NCI-H748 (cell line): ENCODE measurements at regions not wholly inside any gene's neighbourhood (a gene's known extent, or its start where the extent isn't known, plus 50 kb on each side); places are given as distances from the start of the nearest gene placed in this dataset.
"Not testable (repeated sequence)": the region's sequence is repeated elsewhere in the genome, so short reads cannot be mapped to it uniquely, and the experiment has no call there.

ENCODE experiments used
- DNase-seq: peaks from one replicate; lab custom pipeline; 2025; ENCODE audit not compliant: unreplicated experiment; lab: John Stamatoyannopoulos, UW

DNA sequence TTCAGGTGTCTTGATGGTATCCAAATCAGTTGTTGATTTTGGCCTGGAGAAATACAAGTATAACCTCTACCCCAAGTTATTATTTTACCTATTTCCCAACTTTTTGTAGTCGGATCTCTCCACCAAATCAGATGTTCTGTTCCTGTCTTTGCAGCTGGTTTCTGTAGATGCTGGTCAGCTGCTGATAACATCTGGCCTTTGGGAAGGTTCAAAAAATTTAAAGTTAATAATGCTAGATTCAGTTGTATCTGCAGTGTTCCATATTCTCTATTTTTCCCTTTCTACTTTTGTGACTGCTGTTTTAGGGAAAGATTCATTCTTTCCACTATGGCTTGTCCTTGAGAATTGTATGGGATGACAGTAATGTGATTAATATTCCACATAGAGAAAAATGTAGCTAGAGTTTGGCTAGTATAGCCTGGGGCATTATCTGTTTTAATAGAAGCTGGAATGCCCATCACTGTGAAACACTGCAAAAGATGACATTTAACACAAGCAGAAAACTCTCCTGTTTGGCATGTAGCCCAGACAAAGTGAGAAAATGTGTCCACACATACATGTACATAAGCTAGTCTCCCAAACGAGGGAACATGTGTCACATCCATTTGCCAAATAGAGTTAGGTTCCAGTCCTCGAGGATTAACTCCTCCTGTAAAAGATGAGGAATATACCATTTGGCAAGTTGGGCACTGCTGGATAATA, 99.2 kb downstream of the ZNF100 start:
- DNase-seq: not testable (repeated sequence)

DNA sequence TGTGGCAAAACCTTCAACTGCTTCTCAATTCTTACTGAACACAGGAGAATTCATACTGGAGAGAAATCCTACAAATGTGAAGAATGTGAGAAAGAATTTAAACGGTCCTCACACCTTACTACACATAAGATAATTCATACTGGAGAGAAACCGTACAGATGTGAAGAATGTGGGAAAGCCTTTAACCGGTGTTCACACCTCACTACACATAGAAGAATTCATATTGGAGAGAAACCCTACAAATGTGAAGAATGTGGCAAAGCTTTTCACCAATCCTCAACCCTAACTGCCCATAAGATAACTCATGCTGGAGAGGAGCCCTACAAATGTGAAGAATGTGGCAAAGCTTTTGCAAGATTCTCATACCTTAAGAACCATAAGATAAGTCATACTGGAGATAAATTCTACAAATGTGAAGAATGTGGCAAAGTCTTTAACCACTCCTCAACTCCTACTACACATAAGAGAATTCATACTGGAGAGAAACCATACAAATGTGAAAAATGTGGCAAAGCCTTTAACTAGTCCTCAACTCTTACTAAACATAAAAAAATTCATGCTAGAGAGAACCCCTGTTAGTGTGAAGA, 111.7 kb downstream of the ZNF100 start:
- DNase-seq: no peak

DNA sequence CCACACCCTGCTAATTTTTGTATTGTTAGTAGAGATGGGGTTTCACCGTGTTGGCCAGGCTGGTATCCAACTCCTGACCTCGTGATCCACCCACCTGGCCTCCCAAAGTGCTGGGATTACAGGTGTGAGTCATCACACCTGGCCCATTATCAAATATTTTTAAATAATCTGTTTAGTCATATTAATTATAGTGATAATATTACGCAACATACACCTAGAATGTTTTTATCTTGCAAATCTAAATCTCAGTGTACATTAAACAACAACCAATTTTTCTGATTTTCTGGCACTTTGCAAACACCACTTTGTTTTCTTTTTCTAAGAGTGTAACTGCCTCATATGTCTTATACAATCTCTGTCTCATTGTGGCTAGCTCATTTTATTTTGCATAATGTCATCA, 115.9 kb downstream of the ZNF100 start:
- not testable (repeated sequence) for DNase-seq

DNA sequence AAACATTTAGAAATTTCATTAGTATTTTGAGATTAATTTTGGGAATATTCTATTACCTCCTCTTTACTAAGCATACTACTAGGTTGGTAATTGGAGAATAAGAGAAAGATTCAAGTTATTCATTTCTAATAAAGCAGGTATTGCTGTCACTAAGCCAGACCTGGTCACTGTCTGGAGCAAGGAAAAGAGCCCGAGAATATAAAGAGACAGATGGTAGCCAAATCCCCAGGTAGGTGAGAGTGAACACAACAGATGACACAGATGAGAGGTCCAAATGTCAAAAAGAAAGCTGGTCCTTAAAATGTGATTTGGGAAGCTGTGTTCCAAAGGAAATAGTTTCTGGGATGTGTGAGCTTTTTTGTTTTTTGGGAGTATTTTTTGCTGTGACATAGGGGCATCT, 128.6 kb downstream of the ZNF100 start:
- DNase-seq: no peak

DNA sequence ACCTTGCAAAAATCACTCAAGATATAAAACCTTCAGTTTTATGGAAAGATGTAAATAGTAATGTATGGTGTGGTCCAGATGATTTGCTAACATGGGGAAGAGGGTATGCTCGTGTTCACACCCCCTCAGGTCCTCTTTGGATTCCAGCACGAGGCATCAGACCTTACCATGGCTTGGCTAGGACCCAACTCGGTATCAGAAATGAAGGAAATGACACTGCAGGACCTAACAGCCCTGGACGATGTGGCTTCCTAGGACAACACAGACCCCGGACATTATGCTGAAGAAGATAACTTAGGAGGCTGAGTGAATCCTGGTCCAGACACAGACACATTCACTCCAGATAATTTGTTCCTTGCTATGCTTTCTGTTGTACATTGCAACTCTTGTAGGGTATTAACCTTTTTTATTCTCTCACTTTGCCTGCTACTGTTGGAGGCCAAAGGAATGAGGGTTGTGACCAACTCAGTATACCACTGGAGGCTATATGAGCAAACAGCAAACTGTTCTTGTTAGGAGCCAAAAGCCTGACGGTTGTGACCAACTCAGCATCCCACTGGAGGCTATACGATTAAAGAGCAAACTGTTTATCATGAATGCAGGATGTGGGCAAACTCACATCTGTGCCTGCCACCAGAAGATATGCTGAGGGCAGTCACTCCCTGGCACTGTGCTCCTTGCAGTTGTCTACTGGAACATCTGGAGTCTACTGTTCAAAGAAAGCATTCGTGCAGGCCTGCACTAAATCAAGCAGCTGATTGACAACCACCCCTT, 121.7 kb downstream of the ZNF429 start:
- no peak for DNase-seq

DNA sequence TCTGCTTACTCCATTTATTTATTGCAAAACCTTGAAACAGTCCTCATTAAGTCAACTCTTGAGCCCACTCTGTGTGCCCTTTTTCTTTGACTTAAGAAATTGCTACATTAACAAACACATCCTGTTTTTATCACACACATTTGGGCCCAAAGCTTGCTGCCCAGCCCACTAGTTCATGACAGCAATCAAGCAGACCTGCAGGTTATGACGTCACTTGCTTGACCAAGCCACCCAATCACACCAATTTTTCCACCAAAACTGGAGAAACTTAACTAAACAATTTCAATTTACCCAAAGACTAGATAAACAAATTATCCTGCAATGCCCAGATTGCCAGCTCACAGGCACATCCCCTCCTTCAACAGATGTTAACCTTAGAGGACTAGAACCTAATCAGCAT, 120.7 kb downstream of the ZNF429 start:
- no peak for DNase-seq

DNA sequence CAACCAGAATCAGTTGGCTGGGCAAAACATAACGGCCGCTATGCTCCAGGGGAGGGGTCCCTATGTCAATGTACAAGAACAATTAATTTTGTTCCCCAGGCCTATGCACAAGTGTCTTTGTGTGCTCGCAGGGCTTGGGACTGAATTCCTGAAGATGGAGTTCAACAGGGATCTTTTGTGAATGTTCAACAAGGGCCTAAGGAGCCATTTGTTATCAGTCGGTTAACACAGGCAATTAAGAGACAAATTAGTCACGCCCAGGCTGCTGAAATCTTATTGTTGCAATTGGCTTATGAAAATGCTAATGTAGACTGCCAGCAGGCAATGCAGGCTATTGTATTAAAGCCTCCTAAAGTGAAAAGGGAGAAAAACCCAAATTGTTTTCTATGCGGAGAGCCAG, 117.5 kb downstream of the ZNF429 start:
- DNase-seq: no peak

DNA sequence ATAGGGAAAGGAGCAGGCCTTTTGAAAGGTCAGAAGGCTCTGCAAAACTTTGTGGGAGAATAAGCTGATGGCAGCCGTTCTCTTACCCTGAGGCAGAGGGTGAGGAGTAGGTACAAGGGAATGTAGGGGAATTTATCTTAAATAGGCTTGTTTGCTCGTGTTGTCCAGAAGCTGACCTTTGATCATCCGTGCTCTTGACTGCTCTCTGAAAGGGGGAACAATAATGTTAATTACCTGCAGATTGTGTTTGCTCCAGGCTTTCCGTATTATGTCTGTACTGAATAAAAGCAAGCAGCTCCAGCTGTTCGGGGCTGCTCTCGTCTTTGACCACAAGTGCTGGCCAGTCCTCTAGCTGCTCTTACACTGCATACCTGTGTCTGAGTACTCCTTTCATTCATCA, 116.3 kb downstream of the ZNF429 start:
- no peak for DNase-seq

DNA sequence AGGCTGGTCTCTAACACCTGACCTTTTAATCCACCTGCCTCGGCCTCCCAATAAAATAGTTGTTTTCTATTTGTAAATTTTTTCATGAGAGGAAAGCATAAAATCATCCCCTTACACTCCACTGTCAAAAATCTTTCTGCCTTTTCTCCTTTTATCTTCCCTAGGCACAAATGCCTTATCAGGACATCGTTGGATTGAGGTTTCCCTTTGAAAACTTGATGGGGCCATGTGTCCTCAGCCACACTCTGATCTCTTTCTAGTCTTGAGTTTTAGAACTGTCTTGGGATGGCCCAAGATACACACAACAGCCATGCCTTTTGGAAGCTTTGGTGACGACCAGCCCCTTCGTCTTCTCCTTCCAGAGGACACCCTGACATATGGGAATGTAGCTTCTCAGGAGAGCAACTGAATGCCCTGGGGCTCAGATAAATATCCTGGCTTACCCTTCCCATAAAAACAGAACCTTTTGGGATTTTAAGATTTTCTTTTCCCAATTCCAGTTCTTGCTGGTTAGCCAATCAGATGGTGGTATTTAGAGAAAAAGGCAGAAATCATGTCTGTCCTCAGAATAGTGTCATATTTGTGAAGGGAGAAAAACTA, 112.4 kb downstream of the ZNF429 start:
- no peak for DNase-seq

DNA sequence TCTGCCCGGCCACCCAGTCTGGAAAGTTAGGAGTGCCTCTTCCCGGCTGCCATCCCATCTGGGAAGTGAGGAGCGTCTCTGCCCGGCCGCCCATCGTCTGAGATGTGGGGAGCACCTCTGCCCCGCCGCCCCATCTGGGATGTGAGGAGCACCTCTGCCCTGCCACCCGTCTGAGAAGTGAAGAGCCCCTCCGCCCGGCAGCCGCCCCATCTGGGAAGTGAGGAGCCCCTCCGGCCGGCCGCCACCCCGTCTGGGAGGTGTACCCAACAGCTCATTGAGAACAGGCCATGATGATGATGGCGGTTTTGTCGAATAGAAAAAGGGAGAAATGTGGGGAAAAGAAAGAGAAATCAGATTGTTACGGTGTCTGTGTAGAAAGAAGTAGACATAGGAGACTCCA, 109.4 kb downstream of the ZNF429 start:
- not testable (repeated sequence) for DNase-seq

DNA sequence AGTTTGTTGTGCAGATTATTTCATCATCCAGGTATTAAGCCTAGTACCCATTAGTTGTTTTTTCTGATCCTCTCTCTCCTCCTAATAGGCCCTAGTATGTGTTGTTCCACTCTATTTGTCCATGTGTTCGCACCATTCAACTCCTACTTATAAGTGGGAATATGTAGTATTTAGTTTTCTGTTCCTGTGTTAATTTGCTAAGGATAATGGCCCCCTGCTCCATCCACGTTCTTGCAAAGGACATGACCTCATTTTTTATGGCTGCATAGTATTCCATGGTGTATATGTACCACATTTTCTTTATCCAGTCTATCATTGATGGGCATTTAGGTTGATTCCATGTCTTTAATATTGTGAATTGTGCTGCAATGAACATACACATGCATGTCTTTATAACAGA, 107.8 kb downstream of the ZNF429 start:
- not testable (repeated sequence) for DNase-seq

DNA sequence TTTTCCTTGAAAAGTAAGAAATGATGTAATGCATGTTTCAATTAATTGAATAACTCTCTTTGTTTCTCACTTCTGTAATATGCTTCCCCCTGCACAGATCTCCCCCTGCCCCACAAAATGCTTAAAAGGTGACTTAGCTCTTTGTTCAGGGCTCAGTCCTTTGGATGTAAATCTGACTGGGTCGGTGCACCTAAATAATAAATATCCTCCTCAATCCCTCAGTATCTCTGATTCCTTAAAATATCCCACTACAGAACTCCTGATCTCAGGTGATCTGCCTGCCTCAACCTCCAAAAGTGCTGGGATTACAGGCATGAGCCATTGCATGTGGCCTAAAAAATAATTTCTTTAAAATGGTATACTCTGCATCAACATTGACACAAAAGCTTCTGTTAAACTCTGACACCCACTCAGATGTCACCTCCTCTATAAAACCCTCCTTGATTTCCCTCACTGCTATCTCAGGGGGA, 107.0 kb downstream of the ZNF429 start:
- DNase-seq: no peak

DNA sequence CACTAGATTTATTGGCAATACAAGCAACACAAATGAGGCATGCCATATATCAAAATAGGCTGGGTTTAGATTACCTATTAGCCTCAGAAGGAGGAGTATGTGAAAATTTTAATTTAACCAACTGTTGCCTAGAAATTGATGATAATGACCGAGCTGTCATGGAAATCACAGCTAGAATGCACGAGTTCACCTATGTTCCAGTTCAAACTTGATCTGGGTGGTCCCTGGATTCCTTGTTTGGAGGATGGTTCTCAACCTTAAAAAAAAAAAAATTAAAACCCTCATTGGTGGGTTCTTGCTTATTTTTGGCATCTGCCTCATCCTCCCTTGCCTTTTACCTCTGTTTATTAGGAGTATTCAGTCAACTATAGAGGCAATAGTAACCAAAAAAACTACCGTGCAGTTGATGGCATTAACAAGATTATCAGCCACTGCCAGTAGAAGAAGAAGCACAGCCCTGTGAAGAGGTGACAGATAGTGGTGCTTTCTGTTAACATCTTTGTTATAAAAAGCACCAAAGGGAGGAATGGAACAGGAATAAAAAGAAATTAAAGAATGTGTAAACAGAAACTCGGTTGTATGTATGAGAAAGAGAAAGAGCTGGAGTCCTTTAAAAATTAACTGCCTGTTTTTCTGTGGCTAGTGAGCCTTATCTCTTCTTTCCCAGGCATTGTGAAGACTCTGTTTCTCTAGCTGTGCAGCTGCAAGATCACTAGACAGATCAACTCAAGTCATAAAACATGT, 106.4 kb downstream of the ZNF429 start:
- DNase-seq: no peak

DNA sequence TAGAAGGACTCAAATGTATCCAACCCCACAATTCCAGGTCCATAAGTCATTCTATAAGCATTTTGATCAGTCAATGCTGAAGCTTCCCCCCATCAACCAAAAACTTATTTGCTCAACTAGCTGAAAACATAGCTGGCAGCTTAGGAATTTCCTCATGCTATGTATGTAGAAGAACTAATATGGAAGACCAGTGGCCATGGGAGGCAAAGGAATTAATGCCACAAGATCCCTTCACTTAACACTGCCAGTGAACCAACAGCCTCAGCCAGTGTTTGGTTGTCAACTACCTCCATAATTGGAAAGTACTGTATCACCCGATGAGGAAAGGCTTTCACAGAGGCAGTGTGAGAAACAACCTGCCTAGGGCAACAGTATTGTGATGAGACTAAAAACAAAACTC, 105.4 kb downstream of the ZNF429 start:
- no peak for DNase-seq

DNA sequence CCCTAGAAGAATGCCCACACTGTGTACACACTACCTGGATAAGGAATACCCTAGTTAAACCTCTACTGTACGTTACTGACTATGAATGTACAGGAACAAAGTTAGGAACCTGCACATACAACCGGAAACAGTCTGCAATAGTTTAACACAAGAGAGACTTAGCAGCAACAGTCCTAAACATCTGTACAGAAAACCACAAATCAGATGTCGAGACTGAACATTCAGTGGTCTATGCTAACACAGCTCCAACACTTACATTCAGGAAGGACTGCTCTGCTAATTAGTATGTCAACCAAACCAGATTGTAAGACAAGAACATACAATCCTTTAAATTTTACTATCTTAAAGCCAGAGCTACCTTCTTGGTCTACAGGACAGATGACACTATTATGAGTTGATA, 104.9 kb downstream of the ZNF429 start:
- no peak for DNase-seq

DNA sequence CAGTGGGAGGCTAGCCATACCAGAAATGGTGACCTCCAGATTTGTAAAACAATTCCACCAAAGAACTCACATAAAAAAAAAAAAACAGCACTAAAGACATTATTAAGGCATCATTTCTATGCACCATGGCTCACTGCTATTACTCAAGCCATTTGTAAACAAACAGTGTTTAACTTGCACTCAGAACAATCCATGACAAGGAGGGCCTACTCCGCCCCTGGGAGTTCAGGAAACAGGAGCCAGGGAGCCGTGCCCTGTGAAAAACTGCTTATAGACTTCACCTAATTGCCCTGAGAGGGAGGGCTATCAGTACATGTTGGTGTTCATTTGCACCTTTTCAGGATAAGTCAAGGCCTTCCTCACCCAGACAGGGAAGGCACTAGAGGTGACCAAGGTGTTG, 103.2 kb downstream of the ZNF429 start:
- peak; percentile 16 for DNase-seq

DNA sequence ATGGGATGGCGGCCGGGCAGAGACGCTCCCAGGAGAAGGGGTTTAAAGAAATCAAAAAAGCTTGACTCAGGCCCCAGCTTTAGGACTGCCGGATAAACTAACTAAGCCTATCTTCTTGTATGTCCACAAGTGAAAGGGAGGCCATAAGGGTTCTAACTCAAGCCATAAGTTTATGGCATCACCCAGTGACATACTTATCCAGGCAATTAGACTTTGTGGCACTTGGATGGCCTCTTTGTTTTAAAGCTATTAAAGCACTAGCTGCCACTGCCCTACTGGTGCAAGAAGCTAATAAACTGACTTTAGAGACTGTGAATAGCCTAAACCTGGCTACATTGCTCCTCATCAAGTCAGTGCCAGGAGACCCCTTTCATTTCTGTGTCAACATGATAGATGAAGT, 102.0 kb downstream of the ZNF429 start:
- DNase-seq: no peak

DNA sequence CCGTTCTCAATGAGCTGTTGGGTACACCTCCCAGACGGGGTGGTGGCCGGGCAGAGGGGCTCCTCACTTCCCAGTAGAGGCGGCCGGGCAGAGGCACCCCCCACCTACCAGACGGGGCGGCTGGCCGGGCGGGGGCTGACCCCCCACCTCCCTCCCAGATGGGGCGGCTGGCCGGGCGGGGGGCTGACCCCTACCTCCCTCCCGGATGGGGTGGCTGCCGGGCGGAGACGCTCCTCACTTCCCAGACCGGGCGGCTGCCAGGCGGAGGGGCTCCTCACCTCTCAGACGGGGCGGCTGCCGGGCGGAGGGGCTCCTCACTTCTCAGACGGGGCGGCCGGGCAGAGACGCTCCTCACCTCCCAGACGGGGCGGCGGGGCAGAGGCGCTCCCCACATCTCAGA, 101.6 kb downstream of the ZNF429 start:
- not testable (repeated sequence) for DNase-seq

DNA sequence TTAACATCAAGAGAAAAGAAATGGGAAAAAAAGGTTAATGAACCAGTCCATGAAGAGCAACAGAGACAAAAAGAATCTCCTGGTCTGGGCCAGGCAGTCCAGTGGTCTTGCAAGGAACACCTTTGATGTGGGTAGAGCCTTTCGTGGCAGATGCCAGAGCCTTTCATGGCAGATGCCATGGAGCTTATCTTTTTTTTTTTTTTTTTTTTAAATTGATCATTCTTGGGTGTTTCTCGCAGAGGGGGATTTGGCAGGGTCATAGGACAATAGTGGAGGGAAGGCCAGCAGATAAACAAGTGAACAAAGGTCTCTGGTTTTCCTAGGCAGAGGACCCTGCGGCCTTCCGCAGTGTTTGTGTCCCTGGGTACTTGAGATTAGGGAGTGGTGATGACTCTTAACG, 100.9 kb downstream of the ZNF429 start:
- not testable (repeated sequence) for DNase-seq

DNA sequence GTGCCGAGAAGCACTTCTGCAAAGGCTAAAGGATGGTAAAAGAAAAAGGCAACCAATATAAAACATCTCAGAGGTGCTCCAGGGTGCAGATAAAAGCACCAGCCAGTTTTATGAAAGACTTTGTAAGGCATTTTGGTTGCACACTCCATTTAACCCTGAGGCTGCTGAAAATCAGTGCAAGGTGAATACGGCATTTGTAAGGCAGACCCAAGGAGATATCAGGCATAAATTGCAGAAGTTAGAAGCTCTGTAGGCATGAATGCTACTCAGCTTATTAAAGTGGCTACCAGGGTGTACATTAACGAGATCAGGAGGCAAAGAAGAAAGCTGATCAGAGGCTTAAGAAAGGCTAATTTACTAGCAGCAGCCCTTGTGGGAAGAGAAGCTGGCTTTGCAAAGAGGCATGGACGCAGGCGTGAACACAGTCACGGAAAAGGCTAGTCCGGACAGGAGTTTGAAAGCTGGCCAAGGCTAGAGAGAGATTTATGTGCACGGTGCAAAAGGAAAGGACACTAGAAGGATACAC, 99.6 kb downstream of the ZNF429 start:
- no peak for DNase-seq
